Right lobe of liver (tissue), 4 donors: ENCODE measurements at regions not wholly inside any gene's neighbourhood (a gene's known extent, or its start where the extent isn't known, plus 50 kb on each side); places are given as distances from the start of the nearest gene placed in this dataset.

Experiments used
- POLR2A ChIP-seq: fragments of 450-650 bp; IDR thresholded peaks from one replicate; pipeline ENCODE4 v1.6.1; 2017; ENCODE audit warnings: antibody characterized with exemption, mild to moderate bottlenecking
- TF ChIP-seq, protein P1 (sequence below), 4 donors: fragments of 200-600 bp in 3 of 4; fragments of 450-650 bp in 1 of 4; IDR thresholded peaks; one replicate each; pipeline versions ENCODE4 v1.5.1 to v1.8.0; 2016 to 2022; ENCODE audit warnings: antibody characterized with exemption in 4 of 4, mild to moderate bottlenecking in 2 of 4
- donor health status: DM: no; HTN: no; CAD: no.
- donor health status: DM: no; HTN: no; CAD: no.
- donor health status: DM: no; HTN: yes; CAD: no.

DNA sequence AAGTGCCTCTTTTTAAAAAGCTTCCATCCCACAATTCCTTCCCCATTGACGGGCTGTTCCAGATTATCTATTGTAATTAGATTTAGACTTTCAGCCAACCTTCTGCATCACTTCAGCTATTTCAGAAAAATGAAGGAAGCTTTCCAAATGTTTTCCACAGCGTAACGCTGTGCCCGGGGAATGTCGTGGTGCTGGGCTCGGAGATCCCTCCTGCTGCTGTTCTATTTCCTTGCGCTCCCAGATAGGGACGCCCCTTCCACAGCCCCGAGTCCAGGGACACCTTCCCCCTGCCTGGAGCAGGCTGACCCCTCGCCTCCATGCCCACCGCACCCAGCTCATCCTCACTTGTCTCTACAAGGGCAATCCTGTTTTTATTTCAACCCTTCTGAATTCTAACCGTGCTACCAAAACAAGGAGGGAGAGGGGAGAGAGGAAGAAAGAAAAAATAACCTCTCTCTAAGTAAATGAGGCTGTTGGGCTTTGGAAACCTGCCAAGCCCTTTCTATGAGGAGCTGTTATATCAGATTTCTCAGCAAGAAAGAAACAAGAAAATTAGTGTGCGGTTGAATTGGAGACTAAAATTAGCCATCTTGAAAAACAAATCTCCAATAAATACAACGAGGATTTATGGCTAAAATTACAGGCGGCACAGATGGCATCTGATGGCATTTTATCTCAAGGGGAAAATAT, 366.9 kb downstream of the BRD1 start:
- TF ChIP-seq, protein P1, sequence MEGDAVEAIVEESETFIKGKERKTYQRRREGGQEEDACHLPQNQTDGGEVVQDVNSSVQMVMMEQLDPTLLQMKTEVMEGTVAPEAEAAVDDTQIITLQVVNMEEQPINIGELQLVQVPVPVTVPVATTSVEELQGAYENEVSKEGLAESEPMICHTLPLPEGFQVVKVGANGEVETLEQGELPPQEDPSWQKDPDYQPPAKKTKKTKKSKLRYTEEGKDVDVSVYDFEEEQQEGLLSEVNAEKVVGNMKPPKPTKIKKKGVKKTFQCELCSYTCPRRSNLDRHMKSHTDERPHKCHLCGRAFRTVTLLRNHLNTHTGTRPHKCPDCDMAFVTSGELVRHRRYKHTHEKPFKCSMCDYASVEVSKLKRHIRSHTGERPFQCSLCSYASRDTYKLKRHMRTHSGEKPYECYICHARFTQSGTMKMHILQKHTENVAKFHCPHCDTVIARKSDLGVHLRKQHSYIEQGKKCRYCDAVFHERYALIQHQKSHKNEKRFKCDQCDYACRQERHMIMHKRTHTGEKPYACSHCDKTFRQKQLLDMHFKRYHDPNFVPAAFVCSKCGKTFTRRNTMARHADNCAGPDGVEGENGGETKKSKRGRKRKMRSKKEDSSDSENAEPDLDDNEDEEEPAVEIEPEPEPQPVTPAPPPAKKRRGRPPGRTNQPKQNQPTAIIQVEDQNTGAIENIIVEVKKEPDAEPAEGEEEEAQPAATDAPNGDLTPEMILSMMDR (IDR thresholded peaks at IDR 0.05) = no peak
- TF ChIP-seq POLR2A = no peak
